NCI-H748 treated with DMSO at 0.1 percent for 48 hours (cell line): ENCODE measurements at regions not wholly inside any gene's neighbourhood (a gene's known extent, or its start where the extent isn't known, plus 50 kb on each side); places are given as distances from the start of the nearest gene placed in this dataset.

ENCODE experiments used
- DNase-seq: peaks from one replicate; lab custom pipeline; 2025; lab: John Stamatoyannopoulos, UW

DNA sequence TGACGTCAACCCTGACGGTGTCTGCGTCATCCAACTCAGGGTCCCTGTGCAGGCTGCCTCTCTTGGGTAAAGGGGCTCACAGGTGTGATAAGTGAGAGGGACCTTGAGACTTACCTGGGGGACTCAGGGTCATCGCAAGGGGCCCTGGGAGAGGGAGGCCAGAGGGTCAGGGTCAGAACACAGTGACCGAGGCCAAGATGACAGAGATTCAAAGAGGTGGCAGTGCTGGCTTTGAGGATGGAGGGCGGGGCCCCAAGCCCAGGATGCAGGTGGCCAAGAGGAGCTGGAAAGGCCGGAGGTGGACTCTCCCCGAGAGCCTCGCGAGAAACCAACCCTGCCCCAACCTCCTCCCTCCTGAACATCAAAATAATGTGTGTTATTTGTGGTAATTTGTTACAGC lies 165.2 kb upstream of the PPP2R2D start:
- no peak for DNase-seq

- no peak for DNase-seq
Observed at GRCh38 chr10:131736321-131736980, 164.4 kb upstream of the PPP2R2D start.

DNA sequence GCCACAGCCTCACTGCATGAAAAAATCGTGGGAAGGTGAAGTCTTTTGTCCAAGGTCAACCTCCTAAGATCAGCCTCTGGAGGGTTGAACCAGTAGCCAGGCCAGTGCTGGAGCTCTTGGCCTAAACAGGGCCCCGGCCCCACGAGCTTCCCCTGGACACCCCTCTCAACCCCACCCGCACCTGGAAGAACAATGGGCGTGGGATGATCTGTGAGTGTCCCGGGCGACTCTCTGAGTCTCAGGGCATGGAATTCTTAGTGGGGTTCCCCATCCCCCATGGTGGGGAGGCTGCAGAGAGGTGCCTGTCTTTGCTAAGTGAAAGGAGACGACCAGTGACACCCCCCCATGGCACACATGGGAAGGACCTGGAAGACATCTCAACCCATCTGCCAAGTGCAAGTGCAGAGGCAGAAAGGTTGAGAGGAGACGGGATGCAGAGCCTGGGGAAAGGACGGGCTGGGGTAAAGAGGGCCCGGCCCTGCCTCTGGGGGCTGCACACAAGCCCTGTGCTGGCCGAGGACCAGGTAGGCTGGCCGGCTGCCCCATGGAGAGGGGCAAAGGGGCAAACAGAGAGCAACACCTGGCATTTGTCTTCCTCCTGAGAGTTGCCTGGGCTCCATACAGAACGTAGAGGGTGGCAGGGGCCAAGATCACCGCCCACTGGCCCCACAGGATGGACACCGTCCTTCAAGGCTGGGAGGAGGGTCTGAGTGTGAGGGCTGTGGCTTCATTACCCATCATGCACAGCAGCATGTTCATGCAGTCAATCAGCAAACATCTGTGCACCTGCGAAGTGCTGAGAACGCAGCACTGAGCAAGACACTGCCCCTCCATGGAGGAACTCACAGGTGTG lies 163.0 kb upstream of the PPP2R2D start:
- DNase-seq, result no peak

DNA sequence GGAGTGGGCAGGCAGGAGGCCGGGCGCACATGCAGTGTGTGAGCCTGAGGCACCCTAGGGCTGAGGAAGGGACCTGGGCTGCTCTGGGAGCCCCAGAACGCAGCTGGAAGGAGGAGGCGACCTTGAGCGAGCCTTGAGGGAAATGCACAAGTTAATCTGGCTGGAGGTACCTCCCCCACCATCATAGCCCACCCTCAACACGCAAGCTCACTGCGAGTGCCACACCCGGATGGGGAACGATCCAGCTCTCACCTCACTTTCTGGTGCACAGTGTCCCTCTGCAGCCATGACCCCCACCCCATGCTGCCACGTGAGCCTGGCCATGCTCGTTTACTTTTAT lies 162.4 kb upstream of the PPP2R2D start:
- no peak for DNase-seq

DNA sequence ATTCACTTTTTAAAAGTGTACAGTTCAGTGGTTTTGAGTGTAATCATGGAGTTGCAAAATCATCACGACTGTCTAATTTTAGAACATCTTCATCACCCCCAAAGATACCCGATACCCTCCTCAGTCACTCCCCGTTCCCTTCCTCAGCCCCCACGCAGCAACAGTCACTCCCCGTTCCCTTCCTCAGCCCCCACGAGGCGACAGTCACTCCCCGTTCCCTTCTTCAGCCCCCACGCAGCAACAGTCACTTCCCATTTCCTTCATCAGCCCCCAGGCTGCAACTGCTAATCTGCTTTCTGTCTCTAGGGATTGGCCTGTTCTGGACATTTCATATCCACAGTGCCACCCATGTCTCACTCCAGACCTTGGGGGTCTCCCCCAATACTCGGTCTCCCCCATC lies 161.6 kb upstream of the PPP2R2D start:
- no peak for DNase-seq

GRCh38 chr10:131742500-131742951 lies 158.3 kb upstream of the PPP2R2D start:
- DNase-seq, result no peak

GRCh38 chr10:131743190-131744151 lies 157.3 kb upstream of the PPP2R2D start:
- no peak for DNase-seq

GRCh38 chr10:131744346-131744745 lies 156.5 kb upstream of the PPP2R2D start:
- no peak for DNase-seq

- DNase-seq, result no peak
Observed at GRCh38 chr10:131745591-131745990, 155.2 kb upstream of the PPP2R2D start.

GRCh38 chr10:131746241-131746711 lies 154.5 kb upstream of the PPP2R2D start:
- no peak for DNase-seq

DNA sequence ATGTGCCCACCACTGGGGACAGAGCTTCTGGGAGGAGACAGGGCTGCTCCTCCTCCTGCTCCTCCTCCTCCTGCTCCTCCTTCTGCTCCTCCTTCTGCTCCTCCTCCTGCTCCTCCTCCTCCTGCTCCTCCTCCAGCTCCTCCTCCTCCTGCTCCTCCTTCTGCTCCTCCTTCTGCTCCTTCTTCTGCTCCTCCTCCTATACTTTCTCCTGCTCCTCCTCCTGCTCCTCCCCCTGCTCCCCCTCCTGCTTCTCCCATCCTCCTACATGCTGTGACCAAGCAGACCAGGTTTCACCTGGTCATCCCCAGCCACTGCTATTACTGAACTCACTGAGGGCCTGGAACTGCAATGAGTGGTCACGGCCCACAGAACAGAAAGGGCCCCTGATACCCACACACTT lies 154.0 kb upstream of the PPP2R2D start:
- DNase-seq, result no peak

GRCh38 chr10:131747251-131747650 lies 153.6 kb upstream of the PPP2R2D start:
- DNase-seq, result no peak

GRCh38 chr10:131747791-131748190 lies 153.0 kb upstream of the PPP2R2D start:
- no peak for DNase-seq

GRCh38 chr10:131748191-131748590 lies 152.6 kb upstream of the PPP2R2D start:
- no peak for DNase-seq

DNA sequence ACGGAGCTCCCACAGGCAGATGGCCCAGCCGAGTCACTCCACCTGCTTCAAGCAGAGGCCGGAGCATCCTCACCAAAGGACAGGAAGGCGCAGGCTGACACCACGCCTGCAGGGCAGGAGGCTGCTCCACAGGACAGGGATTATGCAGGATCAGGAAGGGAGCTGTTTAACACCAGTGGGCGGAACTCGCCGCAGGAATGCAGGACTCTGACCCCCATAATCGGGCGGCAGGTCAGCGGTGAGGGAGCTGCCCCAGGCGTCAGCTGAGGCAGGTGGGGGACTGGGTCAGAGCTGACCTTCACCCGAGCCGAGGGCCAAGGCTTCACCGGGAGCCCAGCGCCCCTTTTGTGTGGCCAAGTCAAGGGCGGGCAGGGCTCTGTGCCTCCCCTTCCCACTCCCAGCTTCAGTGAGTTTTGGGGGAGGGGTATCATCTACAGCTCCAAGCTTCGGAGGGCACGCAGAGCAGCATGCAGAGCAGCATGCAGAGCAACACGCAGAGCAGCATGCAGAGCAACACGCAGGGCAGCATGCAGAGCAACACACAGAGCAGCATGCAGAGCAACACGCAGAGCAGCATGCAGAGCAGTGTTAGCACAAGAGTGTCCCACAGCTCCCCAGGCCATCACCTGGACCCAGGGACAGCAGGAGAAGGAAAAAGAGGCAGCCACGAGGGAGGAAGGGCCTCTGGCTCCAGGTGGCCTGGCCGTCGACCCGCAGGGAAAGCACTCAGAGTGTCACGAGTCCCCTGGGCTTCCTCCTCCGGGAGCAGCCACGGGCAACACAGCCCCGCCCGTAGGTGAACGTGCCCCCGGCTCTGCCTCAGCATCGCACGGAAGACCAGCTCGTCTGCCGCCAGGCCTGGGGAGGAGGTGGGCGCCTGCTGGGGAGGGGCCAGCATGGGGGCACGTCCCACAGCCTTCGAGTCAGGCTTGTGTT lies 151.7 kb upstream of the PPP2R2D start:
- DNase-seq, result no peak

DNA sequence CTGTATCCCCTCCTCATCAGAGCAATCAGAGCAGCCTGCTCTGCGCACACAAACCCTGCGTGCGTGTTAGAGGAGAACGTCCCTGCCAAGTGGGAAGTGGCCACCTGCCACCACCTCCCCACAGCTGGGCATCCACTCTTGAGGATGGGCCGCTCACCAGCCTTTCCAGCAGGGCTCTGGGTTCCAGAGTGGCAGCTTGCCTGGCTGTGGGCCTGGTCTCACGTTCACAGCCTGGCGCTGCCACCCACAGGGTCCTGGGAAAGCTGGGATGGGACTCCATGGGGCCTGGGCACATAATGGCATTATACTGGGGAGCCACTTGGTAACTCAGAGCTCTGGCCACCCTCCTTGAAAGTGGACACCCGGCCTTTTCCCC lies 151.1 kb upstream of the PPP2R2D start:
- DNase-seq, result no peak

- no peak for DNase-seq
Observed at GRCh38 chr10:131750171-131750895, 150.5 kb upstream of the PPP2R2D start.

- DNase-seq, result no peak
Observed at GRCh38 chr10:131750973-131751826, 149.6 kb upstream of the PPP2R2D start.
